ENCODE measurements at regions not wholly inside any gene's neighbourhood (a gene's known extent, or its start where the extent isn't known, plus 50 kb on each side); places are given as distances from the start of the nearest gene placed in this dataset.

DNA sequence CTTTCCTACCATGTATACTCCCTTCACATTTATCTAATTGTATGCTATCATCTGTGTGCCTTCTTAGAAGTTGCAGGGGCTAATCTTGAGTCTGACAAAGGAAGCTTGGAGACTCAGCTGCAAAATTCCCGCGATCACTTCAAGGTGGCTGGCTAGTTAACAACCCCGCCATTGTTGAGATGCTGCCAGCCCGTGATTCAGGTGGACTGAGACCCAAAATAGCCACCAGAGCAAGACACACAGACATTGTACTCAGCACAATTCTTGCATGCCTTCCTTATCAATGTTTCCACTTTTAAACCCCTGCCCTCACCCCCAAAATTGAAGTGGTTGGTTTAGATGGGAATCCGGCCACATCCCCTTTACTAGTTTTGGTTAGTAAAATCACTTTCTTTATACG is 225.8 kb upstream of the ZNF717 start:
- TF ChIP-seq, protein P1, sequence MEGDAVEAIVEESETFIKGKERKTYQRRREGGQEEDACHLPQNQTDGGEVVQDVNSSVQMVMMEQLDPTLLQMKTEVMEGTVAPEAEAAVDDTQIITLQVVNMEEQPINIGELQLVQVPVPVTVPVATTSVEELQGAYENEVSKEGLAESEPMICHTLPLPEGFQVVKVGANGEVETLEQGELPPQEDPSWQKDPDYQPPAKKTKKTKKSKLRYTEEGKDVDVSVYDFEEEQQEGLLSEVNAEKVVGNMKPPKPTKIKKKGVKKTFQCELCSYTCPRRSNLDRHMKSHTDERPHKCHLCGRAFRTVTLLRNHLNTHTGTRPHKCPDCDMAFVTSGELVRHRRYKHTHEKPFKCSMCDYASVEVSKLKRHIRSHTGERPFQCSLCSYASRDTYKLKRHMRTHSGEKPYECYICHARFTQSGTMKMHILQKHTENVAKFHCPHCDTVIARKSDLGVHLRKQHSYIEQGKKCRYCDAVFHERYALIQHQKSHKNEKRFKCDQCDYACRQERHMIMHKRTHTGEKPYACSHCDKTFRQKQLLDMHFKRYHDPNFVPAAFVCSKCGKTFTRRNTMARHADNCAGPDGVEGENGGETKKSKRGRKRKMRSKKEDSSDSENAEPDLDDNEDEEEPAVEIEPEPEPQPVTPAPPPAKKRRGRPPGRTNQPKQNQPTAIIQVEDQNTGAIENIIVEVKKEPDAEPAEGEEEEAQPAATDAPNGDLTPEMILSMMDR (IDR thresholded peaks at IDR 0.05), result no peak
- no peak for TF ChIP-seq ZFX (IDR thresholded peaks at IDR 0.05; ENCODE audit: borderline replicate concordance)
